GM20431 (cell line): ENCODE measurements at regions not wholly inside any gene's neighbourhood (a gene's known extent, or its start where the extent isn't known, plus 50 kb on each side); places are given as distances from the start of the nearest gene placed in this dataset.
"Not testable (repeated sequence)": the region's sequence is repeated elsewhere in the genome, so short reads cannot be mapped to it uniquely, and the experiment has no call there.

ENCODE experiments used
- in situ Hi-C: fragments of 300-500 bp; cut with MseI, MboI; formaldehyde crosslinking; loops from one replicate; pipeline ENCODE4 v1.15.0; 2020; ENCODE audit warnings: low sequenced_read_pairs; ENCODE audit not compliant: unreplicated experiment

DNA sequence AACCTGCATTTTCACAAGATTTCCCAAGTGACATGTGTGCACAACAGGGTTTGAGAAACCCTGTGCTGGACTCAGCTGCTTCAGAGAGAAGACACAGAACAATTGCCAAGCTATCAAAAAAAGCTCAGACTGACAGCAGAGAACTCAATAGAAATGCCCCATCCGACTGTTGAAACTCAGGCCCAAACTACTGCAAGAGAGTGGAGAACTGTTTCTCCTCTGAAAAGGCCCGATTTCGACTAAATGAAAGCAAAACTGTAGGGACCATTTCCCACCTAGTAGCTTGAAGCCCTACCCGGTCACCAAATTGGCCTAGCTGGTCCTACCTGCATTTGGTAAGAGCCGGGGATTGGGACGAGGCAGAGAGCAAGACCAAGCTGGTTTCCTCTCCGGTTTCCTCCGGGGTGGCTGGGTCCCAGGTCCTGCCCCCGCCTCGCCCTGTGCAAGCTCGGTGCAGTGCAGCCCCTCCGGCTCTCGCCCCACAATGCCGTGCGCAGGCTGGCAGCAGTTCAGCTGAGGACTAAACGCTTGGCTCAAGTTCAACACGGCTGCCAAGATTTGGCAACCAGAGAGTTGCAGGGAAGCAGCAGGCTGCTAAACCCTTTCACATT lies 1180.6 kb downstream of the VRK1 start:
- in situ Hi-C loops: no loop called here

DNA sequence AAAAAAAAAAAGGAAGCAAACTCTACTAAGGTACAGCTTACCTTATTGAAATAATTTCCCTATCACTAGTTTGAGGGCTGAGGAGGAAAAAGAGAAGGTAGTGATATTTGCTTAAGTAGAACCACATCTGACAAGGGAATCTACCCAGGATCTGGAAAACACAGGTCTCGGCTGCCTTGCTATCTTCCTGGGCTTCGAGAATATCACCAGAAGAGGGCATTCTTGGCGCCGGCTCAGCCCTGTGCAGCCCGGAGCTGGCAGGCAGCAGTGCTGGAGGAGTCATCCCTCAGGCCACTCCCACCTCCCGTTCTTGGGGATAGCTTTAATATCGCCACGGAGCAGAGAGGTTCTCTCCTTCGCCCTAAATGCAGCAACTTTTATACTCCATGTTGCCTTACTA lies 1181.2 kb downstream of the VRK1 start:
- in situ Hi-C loops: no loop called here

DNA sequence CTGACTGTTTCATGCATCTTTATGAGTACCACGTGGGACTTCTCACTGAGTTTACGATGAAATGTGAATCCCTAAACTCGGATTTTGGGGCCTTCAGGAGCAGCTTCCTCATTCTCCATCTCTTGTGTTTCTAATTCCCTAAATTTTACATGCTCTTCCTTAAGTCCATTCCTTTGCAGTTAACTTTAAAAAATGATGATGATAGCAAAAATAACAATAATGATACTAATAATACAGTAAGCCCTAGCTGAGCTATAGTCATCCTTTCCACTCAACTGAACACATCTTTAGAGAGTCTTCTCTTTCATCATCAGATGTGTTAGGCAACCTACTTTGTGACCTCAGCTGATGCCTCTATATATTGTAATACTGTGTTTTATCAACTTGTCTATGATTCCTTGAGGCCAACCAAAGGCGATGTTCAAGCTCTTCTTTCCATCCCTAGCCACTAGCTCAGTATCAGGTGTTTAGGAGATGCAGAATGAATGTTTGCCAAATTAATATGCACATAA lies 1196.4 kb downstream of the VRK1 start:
- in situ Hi-C loops: no loop called here

DNA sequence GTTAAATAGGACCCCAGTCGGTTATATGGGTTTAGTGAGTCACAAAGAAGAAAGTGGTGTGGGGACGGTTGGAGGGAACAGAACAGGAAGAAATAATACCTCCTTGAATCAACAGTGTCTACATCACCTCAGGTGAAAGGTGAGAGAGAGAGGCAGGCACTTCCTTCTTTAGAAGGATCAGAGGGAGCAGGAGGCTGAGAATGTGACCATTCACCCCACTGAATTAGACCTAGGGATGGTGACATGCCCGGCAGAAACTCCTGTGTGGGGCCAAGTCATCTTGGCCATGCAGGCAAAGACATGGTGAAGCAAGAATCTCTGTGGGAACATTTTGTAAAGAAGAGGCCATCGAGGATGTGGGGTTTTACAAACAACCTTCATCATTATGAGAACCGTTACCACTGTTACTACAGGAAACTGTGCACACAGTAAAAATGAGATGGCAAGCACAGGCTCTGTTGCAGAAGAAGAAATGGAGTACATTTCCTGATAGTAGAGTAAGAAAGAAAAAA lies 1196.9 kb downstream of the VRK1 start:
- in situ Hi-C loops: no loop called here

DNA sequence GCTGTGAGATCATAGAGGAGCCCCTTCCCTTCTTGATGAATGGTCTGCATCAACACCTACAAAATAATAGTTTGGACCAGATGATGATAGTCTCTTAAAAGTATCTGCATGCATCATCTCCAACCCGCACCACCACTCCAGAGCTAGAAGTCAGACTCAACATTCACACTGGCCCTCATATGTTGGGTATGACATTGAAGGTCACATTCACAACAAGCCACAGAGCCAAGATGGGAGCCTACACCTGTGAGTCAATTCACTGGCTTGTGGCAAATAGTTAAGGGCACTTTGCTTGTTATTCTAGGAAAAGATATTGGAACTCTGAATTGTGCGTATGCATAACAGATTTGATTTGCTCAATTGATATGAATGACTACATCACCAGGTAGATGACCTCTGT lies 1197.9 kb downstream of the VRK1 start:
- in situ Hi-C loops: no loop called here

DNA sequence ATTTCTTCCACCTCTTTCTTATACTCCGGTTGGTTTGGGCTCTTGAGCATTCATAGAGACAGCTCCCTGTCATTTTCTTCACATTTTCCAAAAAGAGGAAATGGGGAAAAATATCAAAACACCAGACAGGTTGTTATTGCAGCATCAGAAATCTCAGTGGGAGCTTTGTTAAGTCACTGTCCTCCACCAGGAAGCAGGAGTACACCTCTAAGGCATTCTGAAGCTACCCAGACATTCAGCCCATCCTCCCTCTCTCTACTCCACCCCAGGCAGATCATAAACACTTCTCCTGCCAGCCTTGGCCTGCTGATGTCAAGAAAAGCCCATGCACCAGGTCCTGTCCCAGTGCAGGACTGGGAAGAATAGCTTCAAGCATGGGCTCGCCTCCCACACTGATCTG lies 1198.3 kb downstream of the VRK1 start:
- in situ Hi-C loops: no loop called here

DNA sequence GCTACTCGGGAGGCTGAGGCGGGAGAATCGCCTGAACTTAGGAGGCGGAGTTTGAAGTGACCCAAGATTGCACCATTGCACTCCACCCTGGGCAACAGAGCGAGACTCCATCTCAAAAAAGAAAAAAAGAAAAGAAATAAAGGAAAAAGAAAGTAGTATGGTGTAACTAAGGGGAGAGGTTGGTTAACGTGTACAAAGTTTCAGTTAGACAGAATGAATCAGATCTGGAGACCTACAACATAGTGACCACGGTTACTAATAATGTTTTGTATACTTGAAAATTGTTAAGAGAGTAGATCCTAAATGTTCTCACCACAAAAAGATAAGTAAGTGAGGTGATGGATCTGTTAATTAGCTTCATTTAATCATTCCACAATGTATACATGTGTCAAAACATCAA lies 1208.8 kb downstream of the VRK1 start:
- in situ Hi-C loops: no loop called here

DNA sequence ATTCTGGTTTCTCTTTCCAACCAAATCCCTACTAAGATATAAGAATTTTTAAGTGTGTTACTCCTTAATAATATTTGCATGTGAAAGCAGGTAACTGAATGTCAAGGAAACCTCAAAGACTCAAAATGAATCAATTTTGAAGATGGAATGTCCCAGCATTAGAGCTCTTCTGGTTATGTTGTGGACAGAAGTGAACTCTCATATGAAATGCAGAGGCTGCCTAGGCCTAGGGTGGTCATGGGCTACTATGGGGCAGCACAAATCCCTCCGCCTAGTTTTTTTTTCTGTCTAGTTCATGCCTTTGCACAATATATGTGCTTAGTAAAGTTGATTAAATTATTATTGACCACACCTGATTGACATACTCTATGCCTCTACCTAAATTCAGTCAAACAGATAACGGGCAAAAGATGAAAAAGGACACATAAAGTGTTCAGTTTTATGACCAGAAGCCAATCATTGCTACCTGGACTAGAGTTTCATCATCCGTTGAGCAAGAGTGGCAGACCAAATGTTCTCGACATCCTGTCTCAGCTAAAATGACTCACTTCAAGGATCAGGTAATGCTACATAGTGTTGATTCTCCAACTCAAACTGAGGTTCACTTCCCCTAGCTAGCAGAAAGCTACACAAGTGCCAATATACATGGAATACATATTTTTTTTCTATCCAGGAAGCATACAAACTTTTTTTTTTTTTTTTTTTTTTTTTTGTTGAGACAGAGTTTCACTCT lies 1211.4 kb downstream of the VRK1 start:
- in situ Hi-C loops: no loop called here

DNA sequence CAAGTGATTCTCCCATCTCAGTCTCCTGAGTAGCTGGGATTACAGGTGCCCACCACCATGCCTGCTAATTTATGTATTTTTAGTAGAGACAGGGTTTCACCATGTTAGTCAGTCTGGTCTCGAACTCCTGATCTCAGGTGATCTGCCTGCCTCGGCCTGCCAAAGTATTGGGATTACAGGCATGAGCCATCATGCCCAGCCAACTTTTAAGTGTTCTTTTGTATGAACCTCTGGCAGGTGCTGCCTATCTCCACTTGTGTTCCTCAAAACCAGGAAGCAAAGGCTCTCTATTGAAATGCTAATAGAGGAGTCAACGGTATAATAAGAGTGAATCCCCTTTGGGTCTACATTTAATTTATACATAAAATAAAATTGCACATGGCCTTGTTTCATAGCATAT lies 1212.0 kb downstream of the VRK1 start:
- in situ Hi-C loops: not testable (repeated sequence)

DNA sequence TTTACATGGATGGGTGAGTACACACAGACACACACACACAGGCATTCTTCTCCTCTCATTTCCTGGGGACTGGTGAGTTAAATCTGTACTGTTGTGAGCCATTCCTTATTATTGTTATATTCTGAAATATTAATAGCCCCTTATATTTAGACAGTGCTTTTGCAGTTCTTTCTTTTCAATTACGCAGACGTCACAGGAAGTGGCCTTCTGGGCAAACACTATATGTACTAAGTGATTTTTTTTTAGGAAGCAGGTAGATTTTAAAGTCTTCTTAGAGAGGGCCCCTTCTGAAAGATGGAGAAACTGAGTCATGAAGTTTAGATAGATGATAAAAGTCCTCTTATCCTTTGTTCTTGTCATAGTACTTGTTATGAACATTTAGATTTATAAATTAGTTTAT lies 1213.6 kb downstream of the VRK1 start:
- in situ Hi-C loops: no loop called here

DNA sequence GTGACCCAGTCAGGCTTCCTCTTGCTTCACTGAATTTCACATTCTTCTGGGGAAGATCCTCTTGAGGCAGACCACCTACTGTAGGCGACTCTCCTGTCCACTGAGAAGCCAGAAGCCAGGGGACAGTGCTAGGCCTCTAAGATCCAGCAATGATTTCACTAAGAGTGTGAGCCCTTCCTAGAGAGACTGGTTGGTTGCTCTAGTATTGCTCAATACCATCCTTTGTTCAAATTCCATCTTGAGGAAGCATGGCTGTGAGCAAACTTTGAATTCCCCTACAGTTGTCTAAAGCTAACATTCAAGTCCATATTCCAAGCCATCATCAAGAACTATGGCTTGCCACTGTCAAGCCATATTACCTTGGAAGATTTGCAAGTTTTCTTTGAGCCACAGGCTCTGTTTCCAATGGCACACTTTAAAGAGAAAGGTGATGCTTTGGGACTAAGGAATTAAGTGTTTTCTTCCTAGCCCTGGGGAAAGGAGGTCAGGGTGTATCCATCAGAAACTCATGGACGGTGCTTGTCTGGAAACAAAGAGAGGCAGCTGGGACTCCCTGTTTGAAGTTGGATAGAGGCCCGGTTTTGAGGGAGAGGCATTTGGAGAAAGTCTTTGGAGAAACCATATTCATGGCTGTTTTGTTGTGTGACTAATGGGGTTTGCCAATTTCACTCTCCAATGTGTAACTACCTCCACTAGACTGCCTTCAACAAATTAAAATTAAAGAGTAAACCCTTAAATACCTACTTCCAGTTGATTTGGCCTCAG lies 1217.9 kb downstream of the VRK1 start:
- in situ Hi-C loops: no loop called here

DNA sequence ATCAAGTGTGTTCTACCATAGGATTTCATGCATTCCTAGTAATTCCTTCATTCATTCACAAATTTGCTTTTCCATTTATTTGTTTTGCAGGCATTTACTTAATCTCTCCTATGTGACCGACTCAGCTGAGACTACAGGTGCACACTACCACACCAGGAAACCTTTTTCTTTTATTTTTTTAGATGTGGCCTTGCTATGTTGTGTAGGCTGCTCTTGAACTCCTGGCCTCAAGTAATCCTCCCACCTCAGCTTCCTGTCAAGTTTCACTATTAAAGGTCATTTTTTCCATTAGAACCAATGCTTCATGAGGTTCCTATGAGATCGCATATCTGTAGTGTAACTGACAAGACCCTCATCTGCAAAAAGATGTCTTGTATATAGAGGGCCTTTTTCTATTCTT lies 1218.7 kb downstream of the VRK1 start:
- in situ Hi-C loops: no loop called here

DNA sequence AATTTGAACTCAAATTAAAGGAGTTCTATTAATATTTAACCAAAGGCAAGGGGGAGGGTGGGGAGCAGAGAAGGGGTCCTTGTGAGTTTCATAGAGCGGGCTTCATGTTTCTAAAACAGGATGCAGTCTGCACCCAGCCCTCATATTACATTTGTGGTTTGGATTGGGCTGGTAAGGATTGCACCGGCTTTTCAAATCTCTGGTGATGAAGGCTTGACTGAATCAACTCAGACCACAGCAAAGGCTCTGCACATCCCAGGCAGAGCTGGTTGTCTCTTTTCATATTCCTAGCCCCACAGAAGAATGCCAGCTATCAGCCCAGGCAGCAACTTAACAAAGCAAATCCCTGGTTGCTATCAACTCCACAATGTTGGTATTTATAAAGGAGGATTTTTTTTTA lies 1221.4 kb downstream of the VRK1 start:
- in situ Hi-C loops: no loop called here

DNA sequence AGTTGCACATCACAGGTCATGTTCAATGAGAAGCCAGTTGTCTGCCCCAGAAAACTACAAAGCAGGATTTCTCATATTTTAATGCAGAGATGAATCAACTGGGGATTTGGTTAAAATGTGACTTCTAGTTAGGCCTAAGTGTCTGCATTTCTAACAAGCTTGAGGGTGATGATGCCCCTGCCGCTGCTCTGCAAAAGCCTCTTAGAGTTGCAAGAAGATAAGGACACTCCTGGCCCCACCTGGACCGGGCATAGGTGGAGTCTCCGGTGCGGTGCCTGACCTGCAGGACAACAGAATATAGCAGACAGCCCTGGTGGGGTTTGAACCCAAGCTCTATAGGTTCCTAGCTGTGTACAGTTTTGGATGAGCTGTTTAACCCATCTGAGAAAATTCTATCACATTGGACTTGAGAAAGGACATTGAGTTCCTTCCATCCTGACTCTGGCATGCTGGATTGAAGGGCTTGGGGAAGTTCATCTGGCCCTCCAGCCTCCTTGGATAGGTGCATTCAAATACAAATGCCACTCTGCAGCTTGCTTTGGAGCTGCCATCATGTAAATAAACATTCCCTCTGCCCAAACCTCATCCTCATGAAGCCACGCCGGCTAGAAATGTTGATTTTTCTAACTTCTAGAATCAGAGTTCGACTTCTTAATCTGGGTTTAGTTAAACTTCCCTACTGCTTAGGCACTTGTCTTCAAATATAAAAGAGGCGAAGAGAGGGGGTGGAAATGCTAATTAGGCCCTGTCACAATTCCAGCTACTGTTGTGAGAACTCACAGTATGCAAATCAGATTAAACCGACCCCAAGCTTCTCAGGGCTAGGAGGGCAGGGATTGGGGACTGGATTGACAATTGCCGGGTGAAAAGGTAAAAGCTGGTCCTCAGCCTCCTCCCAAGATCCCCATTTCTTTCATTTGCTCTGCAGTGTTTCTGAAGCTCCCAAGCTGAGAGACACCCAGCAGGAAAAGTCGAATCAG lies 1225.6 kb downstream of the VRK1 start:
- in situ Hi-C loops: no loop called here

DNA sequence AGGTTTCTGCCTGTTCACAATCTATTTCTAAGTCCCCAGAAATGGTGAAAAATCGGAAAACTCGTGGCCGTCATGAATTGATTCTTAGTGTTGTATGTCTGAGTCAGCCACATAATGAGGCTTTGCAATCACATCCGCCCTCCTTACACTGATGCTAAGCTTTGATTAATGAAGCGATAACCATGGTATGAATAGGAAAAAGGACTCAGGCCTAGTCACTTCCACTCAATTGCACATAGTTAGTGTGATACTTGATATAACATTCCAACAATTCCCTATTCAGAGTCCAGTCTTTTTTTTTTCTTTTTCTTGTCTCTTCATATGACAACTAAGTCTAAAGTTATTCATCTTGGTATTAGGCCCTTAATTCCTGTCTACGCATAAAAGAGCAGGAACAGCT lies 1231.0 kb downstream of the VRK1 start:
- in situ Hi-C loops: no loop called here

DNA sequence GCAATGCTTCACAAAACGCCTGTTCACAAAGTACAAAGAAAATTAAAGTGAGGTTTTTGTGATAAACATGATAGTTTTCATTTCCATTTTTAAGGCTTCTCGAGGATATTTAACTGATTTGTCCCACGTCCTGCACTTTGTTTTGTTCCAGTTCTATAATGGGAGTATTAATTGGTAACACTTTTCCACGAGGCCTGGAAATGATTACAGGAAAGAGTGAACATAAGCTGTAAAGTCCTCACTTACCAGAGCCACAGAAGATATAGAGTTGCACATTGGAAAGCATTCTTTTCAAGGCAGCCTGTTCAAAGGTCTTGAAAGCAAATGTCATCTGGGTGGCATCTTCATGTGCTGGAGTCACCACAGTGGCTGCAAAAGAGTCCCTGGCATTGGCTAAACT lies 1236.6 kb downstream of the BCL11B start:
- in situ Hi-C loops: no loop called here

DNA sequence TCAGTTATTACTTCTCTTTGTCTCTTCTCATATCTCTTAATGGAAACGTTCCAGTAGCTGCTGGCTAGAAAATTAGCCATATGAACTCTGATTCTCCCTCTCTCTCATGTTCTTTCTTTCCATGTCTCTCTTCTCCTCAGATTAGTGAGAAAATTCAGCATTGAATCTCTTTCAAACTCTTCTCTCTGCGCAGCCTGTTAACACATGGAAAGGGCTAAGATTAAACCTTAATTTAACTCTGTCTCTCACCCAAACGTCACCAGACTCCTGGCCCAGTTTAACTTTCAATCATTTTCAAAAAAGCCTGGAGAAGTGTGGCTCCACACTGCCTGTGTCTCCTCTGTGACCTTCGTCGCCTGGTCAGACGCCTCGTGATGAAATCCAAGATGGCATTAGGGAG lies 1234.2 kb downstream of the BCL11B start:
- in situ Hi-C loops: no loop called here

DNA sequence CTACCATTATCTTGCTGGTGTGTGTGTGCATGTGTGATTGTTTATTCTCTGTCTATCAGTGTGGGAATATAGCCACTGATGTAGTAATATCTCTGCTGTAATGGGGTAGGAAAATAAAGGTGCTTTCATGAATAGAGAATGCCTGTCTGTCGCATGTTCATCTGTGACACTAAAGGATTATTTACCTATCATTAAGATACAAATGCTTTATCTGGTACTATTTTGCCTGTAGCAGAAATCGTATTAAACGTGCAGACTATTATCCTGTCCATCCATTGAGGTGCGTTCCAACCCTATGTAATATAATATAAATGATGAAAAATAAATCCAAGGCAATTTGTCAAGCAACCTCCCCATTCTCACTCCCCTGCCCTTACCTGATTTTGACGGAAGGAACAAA lies 1215.1 kb downstream of the BCL11B start:
- in situ Hi-C loops: no loop called here

DNA sequence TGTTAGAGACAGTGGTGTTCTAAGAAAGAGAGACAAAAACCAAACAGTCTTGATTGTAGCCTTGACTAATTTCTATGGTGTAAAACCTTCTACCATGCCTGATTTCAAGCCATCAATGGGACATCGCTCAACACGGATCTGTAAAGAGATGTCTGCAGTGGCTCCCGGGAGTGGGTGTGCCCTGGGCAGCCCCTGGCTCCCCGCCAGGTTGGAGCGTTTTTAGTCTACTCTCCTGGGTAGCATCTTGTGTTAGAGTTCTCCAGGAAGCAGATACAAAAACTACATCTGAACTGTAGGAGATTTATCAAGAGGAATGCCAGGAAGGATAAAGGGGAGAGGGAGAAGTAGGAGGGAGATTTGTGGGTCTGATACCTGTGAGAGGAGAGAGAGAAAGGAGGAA lies 1212.9 kb downstream of the BCL11B start:
- in situ Hi-C loops: no loop called here

DNA sequence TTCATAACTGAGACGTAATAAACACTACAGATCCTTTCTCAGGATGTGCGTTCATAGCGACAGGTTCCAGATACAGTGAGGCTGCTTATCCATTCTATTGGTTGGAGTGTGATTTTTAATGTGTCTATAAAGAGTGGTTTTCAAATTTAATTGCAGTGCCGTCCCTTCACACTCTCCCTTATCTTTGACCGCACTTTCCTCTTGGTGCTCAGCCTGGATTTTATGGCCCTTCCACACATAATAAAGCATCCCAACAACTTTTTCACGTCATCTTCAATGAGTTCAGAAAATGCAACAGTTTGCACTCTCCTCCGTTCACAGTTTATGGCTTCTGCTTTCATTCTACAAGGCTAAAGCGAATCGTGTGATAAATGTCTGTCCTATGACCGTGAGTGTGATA lies 1209.9 kb downstream of the BCL11B start:
- in situ Hi-C loops: no loop called here
